Naive thymus-derived CD4-positive, alpha-beta T cell (primary cell): ENCODE measurements at regions not wholly inside any gene's neighbourhood (a gene's known extent, or its start where the extent isn't known, plus 50 kb on each side); places are given as distances from the start of the nearest gene placed in this dataset.

Experiments used
- ATAC-seq: fragments of 150-1000 bp; cut with Tn5 transposase; 2 replicates; pipeline ENCODE4 v1.10.0; 2021; ENCODE audit warnings: mild to moderate bottlenecking, moderate library complexity
- CTCF ChIA-PET: fragments of 350-600 bp; sonication (Branson Sonifier 250); formaldehyde crosslinking; loops from one replicate; lab custom pipeline; 2021; ENCODE audit warnings: antibody characterized with exemption; lab: Charles Lee
- POLR2A ChIA-PET: fragments of 350-600 bp; sonication (Branson Sonifier 250); formaldehyde crosslinking; loops from one replicate; lab custom pipeline; 2021; ENCODE audit warnings: antibody characterized with exemption, inconsistent platforms; lab: Charles Lee
- DNase-seq, 9 donors: peaks; one replicate each; pipeline versions ENCODE4 v3.0.0 to v3.0.0-alpha.2; 2020 to 2022; ENCODE audit warnings: mixed read lengths in 1 of 9
- H3K27ac ChIP-seq: one replicate; pipeline ENCODE4 v1.7.0; 2013; ENCODE audit warnings: mild to moderate bottlenecking, low read depth, low read length, moderate library complexity
- H3K27me3 ChIP-seq, 2 donors: one replicate each; pipeline ENCODE4 v1.7.0; 2013; ENCODE audit warnings: low read length in 2 of 2, mild to moderate bottlenecking in 2 of 2, moderate library complexity in 2 of 2; ENCODE audit not compliant: control insufficient read depth in 2 of 2, insufficient read depth in 2 of 2
- H3K36me3 ChIP-seq, 3 experiments: 1 replicate in 2 of 3; 2 replicates in 1 of 3; pipeline ENCODE4 v1.7.0; 2013; ENCODE audit warnings: low read length in 3 of 3, mild to moderate bottlenecking in 3 of 3, moderate library complexity in 1 of 3; ENCODE audit not compliant: insufficient read depth in 3 of 3, control insufficient read depth in 2 of 3
- H3K4me1 ChIP-seq, 2 donors: one replicate each; pipeline ENCODE4 v1.7.0; 2013; ENCODE audit warnings: low read length in 2 of 2, mild to moderate bottlenecking in 2 of 2, moderate library complexity in 1 of 2; ENCODE audit not compliant: control insufficient read depth in 2 of 2, insufficient read depth in 2 of 2
- H3K4me3 ChIP-seq: 2 replicates; pipeline ENCODE4 v1.7.0; 2013; ENCODE audit warnings: mild to moderate bottlenecking, low read length
- H3K9me3 ChIP-seq, 3 experiments: 1 replicate in 2 of 3; 2 replicates in 1 of 3; pipeline ENCODE4 v1.7.0; 2013; ENCODE audit warnings: low read length in 3 of 3; ENCODE audit not compliant: control insufficient read depth in 2 of 3
- H3K27ac Mint-ChIP-seq, 9 donors: one replicate each; pipeline ENCODE4 v1.8.0; 2020 to 2022; ENCODE audit warnings: mixed read lengths in 9 of 9, mild to moderate bottlenecking in 8 of 9, moderate library complexity in 5 of 9, inconsistent platforms in 2 of 9
- H3K27me3 Mint-ChIP-seq, 5 donors: one replicate each; pipeline ENCODE4 v1.8.0; 2021 to 2022; ENCODE audit warnings: mixed read lengths in 5 of 5, mild to moderate bottlenecking in 1 of 5
- H3K36me3 Mint-ChIP-seq, 5 donors: one replicate each; pipeline ENCODE4 v1.8.0; 2020 to 2022; ENCODE audit warnings: mixed read lengths in 5 of 5, mild to moderate bottlenecking in 3 of 5, inconsistent platforms in 1 of 5
- H3K4me1 Mint-ChIP-seq, 7 donors: one replicate each; pipeline ENCODE4 v1.8.0; 2020 to 2022; ENCODE audit warnings: mixed read lengths in 7 of 7, mild to moderate bottlenecking in 3 of 7, inconsistent platforms in 1 of 7
- H3K4me3 Mint-ChIP-seq, 10 donors: one replicate each; pipeline ENCODE4 v1.8.0; 2020 to 2022; ENCODE audit warnings: mild to moderate bottlenecking in 10 of 10, mixed read lengths in 10 of 10, moderate library complexity in 6 of 10, inconsistent platforms in 2 of 10
- H3K9me3 Mint-ChIP-seq, 11 donors: one replicate each; pipeline ENCODE4 v1.8.0; 2020 to 2022; ENCODE audit warnings: mixed read lengths in 11 of 11, mild to moderate bottlenecking in 4 of 11, inconsistent platforms in 1 of 11, moderate library complexity in 1 of 11
- intact Hi-C, 2 donors: fragments of 100-400 bp; cut with micrococcal nuclease; formaldehyde crosslinking; loops; one replicate each; pipeline ENCODE4 v1.15.1; 2023

DNA sequence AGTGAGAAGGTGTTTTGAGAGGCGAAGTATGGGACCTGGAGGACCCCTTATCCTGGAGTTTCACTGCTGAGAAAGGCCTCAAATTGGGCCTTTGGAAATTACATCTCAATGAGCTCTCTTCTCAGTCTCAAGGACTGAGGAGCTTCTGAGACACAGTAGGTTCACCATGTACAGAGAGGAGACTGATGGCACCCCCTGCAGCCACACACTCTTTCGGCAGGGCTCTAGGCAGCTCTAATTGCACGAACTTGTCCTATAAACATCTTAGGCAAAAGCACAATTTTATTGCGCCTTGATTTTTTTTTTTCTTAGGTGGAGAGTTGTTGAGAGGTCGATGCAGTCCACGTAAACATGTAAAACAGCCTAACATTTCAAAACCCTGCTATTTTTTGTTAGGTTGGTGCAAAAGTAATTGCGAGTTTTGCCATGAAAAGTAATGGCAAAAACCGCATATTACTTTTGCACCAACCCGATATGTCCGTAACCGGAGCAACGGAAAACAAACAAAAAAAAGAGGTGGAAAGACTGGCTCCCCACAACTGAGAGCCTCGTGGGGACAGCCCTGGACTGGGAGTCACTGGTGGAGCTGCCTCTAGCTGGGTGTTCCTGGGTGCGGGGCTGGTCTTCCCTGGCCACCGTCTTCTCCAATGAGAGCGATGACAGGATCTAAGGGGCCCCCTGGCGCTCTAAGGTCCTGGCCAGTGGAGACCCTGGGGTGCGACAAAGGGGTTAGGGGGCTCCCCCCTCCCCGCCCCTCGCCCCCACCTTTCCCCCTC lies 84.0 kb upstream of the EYA2 start:
- Mint-ChIP-seq H3K36me3 (no peaks in the 10 kb centered on the region), H3K4me3 (no peak overlapping the region), H3K4me1 (no peaks in the 10 kb centered on the region), H3K27me3 (peaks cover 32 to 47% (median 36%) of the 10 kb centered on the region in 5 donors), H3K9me3 (no peaks in the 10 kb centered on the region), H3K27ac (no peak overlapping the region)
- no peak for DNase-seq
- POLR2A ChIA-PET = no interaction called here
- CTCF ChIA-PET = no interaction called here
- Histone ChIP-seq H3K27me3 (no peaks in the 10 kb centered on the region), H3K27ac (no peak overlapping the region), H3K4me1 (no peaks in the 10 kb centered on the region), H3K4me3 (no peak overlapping the region), H3K36me3 (no peaks in the 10 kb centered on the region), H3K9me3 (no peaks in the 10 kb centered on the region)
- intact Hi-C loops = no loop called here
- no peak for ATAC-seq

DNA sequence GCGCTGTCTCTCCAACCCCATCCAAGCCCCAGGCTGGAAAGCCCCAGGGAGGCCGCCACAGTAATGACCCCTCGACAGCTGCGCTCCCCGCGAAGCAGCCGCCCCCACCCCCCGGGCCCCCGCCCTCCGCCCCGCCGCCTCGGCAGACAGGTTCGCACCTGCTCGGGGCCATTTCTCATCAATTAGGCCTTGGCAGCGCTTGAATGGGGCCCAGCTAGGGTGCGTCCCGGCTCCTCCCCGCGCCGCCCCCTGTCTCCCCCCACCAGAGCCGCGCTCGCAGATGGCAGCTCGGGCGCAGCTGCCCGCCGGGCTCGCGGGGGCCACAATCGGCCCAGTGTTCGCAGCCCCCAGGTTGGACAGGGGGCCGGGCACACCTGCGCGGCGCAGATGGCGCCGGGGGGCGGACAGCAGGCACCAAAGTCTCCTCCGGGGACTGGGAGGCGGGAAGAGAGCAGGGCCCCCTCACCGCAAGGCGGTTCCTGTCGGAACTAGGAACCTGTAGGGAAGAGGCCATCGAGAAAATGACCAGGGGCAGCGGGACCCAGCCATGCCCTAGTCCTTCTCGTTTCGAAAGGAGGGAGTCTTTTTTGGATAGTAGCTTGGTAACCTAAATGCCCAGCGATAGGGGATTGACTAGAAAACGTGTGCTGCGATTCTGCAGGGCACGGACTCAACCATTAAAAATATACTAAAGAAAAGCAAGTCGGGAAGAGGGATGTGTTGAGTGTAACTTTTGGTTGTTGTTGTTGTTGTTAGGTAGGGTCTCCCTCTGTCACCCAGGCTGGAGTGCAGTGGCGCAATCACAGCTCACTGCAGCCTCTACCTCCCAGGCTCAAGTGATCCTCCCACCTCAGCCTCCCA lies 83.2 kb upstream of the EYA2 start:
- Histone ChIP-seq H3K27ac (no peak overlapping the region), H3K4me3 (no peak overlapping the region), H3K36me3 (no peaks in the 10 kb centered on the region), H3K9me3 (no peaks in the 10 kb centered on the region), H3K4me1 (no peaks in the 10 kb centered on the region), H3K27me3 (no peaks in the 10 kb centered on the region)
- no peak overlapping the region for H3K4me3 Mint-ChIP-seq
- intact Hi-C loops = no loop called here
- DNase-seq = no peak
- H3K36me3 Mint-ChIP-seq = no peaks in the 10 kb centered on the region
- no peaks in the 10 kb centered on the region for H3K4me1 Mint-ChIP-seq
- peaks cover 35 to 54% (median 38%) of the 10 kb centered on the region in 5 donors for H3K27me3 Mint-ChIP-seq
- ChIA-PET CTCF (no interaction called here), POLR2A (no interaction called here)
- H3K27ac Mint-ChIP-seq = no peak overlapping the region
- no peaks in the 10 kb centered on the region for H3K9me3 Mint-ChIP-seq
- ATAC-seq = no peak

DNA sequence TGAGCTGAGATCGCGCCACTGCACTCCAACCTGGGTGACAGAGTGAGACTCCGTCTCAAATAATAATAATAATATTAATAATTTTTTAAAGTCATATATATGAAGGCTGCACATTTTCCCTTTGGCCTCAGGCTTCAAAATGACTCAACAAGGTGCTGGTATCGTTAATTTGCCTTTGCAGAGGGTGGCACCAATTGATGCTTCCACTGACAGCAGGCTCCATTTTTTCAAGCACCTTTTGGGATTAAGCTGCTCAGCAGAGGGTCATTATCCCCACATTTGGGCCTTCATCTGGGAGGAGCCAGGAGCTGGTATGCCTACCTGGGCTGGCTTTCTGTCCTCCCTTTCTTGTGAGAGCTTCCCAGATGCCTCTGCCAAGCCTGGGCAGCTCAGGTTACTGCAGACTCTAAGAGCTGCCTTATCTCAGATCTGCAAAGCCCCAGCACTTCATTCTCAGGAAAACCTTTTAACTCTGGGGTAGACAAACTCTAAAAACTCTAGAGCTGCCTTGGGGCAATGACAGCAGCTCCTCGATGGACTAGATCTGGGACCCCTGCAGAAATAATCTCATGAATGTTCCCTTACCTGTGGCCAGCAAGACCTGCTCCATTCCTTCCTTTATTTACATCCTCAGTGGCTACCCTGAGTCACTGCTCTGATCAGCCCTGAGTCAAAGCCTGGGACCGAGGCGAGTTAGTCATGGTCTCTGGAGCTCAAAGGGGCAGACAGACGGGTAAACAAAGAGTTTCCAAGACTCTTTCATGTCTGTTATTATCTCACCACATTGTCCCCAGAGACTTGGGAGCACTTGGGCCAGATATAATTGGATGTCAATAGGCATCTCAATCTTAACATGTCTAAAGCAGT lies 80.0 kb upstream of the EYA2 start:
- ChIA-PET POLR2A (no interaction called here), CTCF (no interaction called here)
- Histone ChIP-seq H3K4me1 (no peaks in the 10 kb centered on the region), H3K4me3 (no peak overlapping the region), H3K36me3 (no peaks in the 10 kb centered on the region), H3K27me3 (no peaks in the 10 kb centered on the region), H3K9me3 (no peaks in the 10 kb centered on the region), H3K27ac (no peak overlapping the region)
- no peak for ATAC-seq
- Mint-ChIP-seq H3K27me3 (peaks cover 42 to 67% (median 50%) of the 10 kb centered on the region in 5 donors), H3K27ac (no peak overlapping the region), H3K4me1 (no peaks in the 10 kb centered on the region), H3K4me3 (no peak overlapping the region), H3K9me3 (no peaks in the 10 kb centered on the region), H3K36me3 (no peaks in the 10 kb centered on the region)
- no peak for DNase-seq
- intact Hi-C loops = no loop called here

DNA sequence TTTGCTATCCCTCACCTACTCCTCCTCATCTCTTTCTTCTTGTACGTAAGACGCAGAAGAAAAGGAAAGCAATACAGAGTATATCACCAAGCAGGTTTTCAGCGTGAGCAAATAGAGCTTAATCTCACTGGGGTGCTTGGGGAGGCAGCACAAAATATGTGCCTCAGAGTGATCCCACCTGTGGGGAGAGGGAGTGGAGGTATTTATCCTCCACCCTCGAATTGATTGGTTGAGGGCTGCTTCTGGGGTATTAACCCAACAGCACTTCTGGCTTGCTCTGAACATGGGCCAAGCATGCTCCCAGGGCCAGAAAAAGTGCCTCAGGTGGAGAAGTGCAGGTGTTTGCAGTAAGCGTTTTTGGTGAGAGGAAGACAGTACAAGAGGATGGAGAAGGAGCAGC lies 78.5 kb upstream of the EYA2 start:
- Mint-ChIP-seq H3K27me3 (peaks cover 30 to 60% (median 44%) of the 10 kb centered on the region in 5 donors), H3K27ac (no peak overlapping the region), H3K4me3 (no peak overlapping the region), H3K9me3 (no peaks in the 10 kb centered on the region), H3K36me3 (no peaks in the 10 kb centered on the region), H3K4me1 (no peaks in the 10 kb centered on the region)
- H3K4me1 ChIP-seq = no peaks in the 10 kb centered on the region
- no peak for ATAC-seq
- no peaks in the 10 kb centered on the region for H3K27me3 ChIP-seq
- no peaks in the 10 kb centered on the region for H3K36me3 ChIP-seq
- CTCF ChIA-PET = no interaction called here
- no peak for DNase-seq
- no peaks in the 10 kb centered on the region for H3K9me3 ChIP-seq
- no peak overlapping the region for H3K4me3 ChIP-seq
- POLR2A ChIA-PET = no interaction called here
- intact Hi-C loops = no loop called here
- no peak overlapping the region for H3K27ac ChIP-seq

DNA sequence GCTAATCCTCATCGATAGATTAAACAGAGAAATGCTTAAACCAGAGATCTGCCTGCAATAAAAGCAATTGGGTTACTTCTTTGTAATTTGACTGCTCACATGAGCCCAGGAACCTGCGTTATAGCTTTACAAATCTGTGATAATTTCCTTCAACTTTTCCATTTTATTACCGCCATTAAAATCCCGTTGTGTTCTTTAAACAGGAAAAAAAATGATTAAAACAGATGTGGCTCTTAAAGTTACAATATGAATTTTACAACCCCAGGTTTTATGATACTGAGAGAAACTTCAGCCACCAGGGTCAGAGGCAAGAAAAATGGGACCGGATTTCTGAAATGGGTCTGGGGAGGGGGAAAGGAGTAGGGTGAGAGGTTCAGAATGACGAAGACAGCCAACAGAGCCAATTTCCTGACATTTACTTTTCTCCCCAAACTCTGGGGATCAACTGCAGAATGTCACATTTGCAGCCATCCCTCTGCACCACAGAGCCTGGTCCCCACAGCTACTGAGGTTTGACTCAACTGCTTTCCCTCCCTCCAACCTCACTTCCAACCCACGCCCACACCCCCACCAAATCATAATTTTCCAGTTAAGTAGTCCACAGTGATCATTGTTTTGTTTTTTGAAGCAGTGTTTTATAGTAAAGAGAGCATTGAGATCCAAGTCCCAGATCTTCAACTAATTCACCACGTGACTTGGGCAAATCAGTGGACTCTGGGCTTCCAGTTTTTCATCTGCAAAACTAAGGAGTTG lies 77.6 kb upstream of the EYA2 start:
- Histone ChIP-seq H3K36me3 (no peaks in the 10 kb centered on the region), H3K9me3 (no peaks in the 10 kb centered on the region), H3K27me3 (no peaks in the 10 kb centered on the region), H3K4me3 (no peak overlapping the region), H3K4me1 (no peaks in the 10 kb centered on the region), H3K27ac (no peak overlapping the region)
- intact Hi-C loops = no loop called here
- no peak overlapping the region for H3K27ac Mint-ChIP-seq
- DNase-seq (no peak), ATAC-seq (no peak)
- ChIA-PET CTCF (no interaction called here), POLR2A (no interaction called here)
- no peaks in the 10 kb centered on the region for H3K36me3 Mint-ChIP-seq
- H3K4me3 Mint-ChIP-seq = no peak overlapping the region
- H3K27me3 Mint-ChIP-seq = peaks cover 24 to 56% (median 38%) of the 10 kb centered on the region in 5 donors
- no peaks in the 10 kb centered on the region for H3K4me1 Mint-ChIP-seq
- no peaks in the 10 kb centered on the region for H3K9me3 Mint-ChIP-seq

DNA sequence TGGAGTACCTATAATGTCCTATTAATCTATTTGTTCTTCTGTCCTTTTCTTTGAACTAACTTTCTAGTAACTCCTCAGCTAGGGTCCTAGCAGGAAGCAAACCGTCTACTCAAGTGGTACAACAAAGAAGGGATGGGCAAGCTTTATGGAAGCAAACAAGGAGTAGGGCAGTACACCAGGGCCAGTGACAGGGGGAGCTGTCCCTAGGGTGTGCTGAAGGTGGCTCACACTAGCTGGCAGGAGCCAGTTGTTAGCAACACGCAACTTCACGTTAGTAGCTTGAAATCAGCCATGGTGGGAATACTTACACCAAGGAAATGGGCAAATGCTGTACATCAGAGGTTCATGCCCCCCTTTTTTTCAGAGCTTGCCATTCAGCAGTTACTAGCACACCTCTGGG lies 74.0 kb upstream of the EYA2 start:
- POLR2A ChIA-PET = no interaction called here
- peaks cover 24 to 37% (median 30%) of the 10 kb centered on the region in 5 donors for H3K27me3 Mint-ChIP-seq
- ATAC-seq = no peak

More for the DNA sequence above, 74.0 kb upstream of the EYA2 start:
- Histone ChIP-seq H3K4me1 (no peaks in the 10 kb centered on the region), H3K27me3 (no peaks in the 10 kb centered on the region), H3K9me3 (no peaks in the 10 kb centered on the region), H3K27ac (no peak overlapping the region), H3K36me3 (no peaks in the 10 kb centered on the region), H3K4me3 (no peak overlapping the region)
- Mint-ChIP-seq H3K36me3 (no peaks in the 10 kb centered on the region), H3K4me1 (no peaks in the 10 kb centered on the region), H3K4me3 (no peak overlapping the region), H3K9me3 (peaks cover 0 to 9% (median 3%) of the 10 kb centered on the region in 11 donors), H3K27ac (no peak overlapping the region)
- CTCF ChIA-PET = no interaction called here
- intact Hi-C loops = no loop called here
- DNase-seq = no peak
